OCI-LY3 (cell line): ENCODE measurements at regions not wholly inside any gene's neighbourhood (a gene's known extent, or its start where the extent isn't known, plus 50 kb on each side); places are given as distances from the start of the nearest gene placed in this dataset.

Source experiments
- H2AFZ ChIP-seq: fragments of 200-600, 300-600 bp; shearing (Covaris generic); 2 replicates; pipeline ENCODE4 v1.6.0; 2014; ENCODE audit warnings: antibody characterized with exemption, low read depth, low read length
- H3K27ac ChIP-seq: fragments of 200-600, 300-600 bp; sonication (generic); 2 replicates; pipeline ENCODE4 v1.5.1; 2014; ENCODE audit warnings: mild to moderate bottlenecking, low read length, moderate library complexity, mixed read lengths
- H3K27me3 ChIP-seq: fragments of 200-600, 300-600 bp; sonication (generic); 2 replicates; pipeline ENCODE4 v1.6.1; 2014; ENCODE audit warnings: low read depth, low read length, mixed read lengths
- H3K36me3 ChIP-seq: fragments of 200-600, 300-600 bp; sonication (generic); replicated peaks from 2 replicates; pipeline ENCODE3; 2014; ENCODE audit warnings: low read depth, low read length, mixed read lengths
- H3K4me1 ChIP-seq: fragments of 300-600, 200-600 bp; sonication (generic); 2 replicates; pipeline ENCODE4 v1.6.1; 2014; ENCODE audit warnings: low read length, mixed read lengths
- H3K4me2 ChIP-seq: fragments of 200-600, 300-600 bp; sonication (generic); 2 replicates; pipeline ENCODE4 v1.6.1; 2014; ENCODE audit warnings: low read length, mixed read lengths
- H3K4me3 ChIP-seq: fragments of 300-600, 200-600 bp; sonication (generic); 2 replicates; pipeline ENCODE4 v1.5.1; 2014; ENCODE audit warnings: antibody characterized with exemption, mild to moderate bottlenecking, low read length, moderate library complexity
- H3K79me2 ChIP-seq: fragments of 300-600, 200-600 bp; shearing (Covaris generic); 2 replicates; pipeline ENCODE4 v1.6.1; 2014; ENCODE audit warnings: mild to moderate bottlenecking, low read length, mixed read lengths
- H3K9ac ChIP-seq: fragments of 300-600, 200-600 bp; shearing (Covaris generic); 2 replicates; pipeline ENCODE4 v1.6.0; 2014; ENCODE audit warnings: mild to moderate bottlenecking, low read length, moderate library complexity
- H3K9me3 ChIP-seq: fragments of 200-600, 300-600 bp; shearing (Covaris generic); 2 replicates; pipeline ENCODE4 v1.6.1; 2014; ENCODE audit warnings: low read length, mixed read lengths; ENCODE audit not compliant: insufficient read depth
- H4K20me1 ChIP-seq: fragments of 200-600, 300-600 bp; sonication (generic); 2 replicates; pipeline ENCODE4 v1.6.1; 2016; ENCODE audit warnings: low read length, mixed read lengths; ENCODE audit not compliant: insufficient read depth
- CTCF ChIP-seq: fragments of 200-600, 300-600 bp; sonication (generic); IDR thresholded peaks from 2 replicates; pipeline ENCODE4 v1.5.1; 2014; ENCODE audit warnings: antibody characterized with exemption, low read length, low read depth
- EZH2phosphoT487 ChIP-seq: fragments of 200-600 bp; shearing (Covaris generic); IDR thresholded peaks from 2 replicates; pipeline ENCODE4 v1.6.1; 2018; ENCODE audit warnings: antibody characterized with exemption, mixed run types, low read depth

DNA sequence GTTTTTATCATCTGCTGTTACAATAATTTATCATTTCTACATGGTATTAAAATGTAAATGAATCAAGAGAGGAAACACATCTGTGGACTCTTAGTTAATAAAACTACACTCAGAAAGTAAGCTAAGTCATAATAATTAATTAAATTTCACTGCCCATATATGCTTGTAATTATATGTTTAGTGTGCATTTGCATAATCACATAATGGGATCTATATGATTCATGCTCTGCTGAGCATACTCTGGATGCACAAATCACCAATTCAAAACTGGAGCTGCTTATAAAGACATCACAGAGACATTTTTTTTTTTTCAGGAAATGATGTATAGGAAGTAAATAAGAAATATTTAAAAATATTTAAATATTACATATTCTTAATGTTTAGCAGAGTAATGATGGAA lies 151.6 kb upstream of the STEAP4 start:
- no peak overlapping the region for H3K9ac ChIP-seq
- no peaks in the 10 kb centered on the region for H3K27me3 ChIP-seq
- no peaks in the 10 kb centered on the region for H4K20me1 ChIP-seq
- no peak for TF ChIP-seq EZH2phosphoT487
- TF ChIP-seq CTCF = no peak
- H3K4me1 ChIP-seq = no peaks in the 10 kb centered on the region
- no peak overlapping the region for H3K4me2 ChIP-seq
- no peak overlapping the region for H3K27ac ChIP-seq
- H3K9me3 ChIP-seq = no peaks in the 10 kb centered on the region
- no peaks in the 10 kb centered on the region for H3K79me2 ChIP-seq
- no peak overlapping the region for H3K4me3 ChIP-seq
- H2AFZ ChIP-seq = no peak overlapping the region
- H3K36me3 ChIP-seq = no peaks in the 10 kb centered on the region

GRCh38 chr7:88457320-88457719 lies 150.6 kb upstream of the STEAP4 start:
- H3K27me3 ChIP-seq = no peaks in the 10 kb centered on the region
- no peak overlapping the region for H3K4me3 ChIP-seq
- H3K36me3 ChIP-seq = no peaks in the 10 kb centered on the region
- no peaks in the 10 kb centered on the region for H4K20me1 ChIP-seq
- H3K79me2 ChIP-seq = no peaks in the 10 kb centered on the region
- H3K4me1 ChIP-seq = no peaks in the 10 kb centered on the region
- no peak overlapping the region for H3K27ac ChIP-seq
- H3K4me2 ChIP-seq = no peak overlapping the region
- TF ChIP-seq CTCF = no peak
- TF ChIP-seq EZH2phosphoT487 = no peak
- H2AFZ ChIP-seq = no peak overlapping the region
- no peak overlapping the region for H3K9ac ChIP-seq
- no peaks in the 10 kb centered on the region for H3K9me3 ChIP-seq

DNA sequence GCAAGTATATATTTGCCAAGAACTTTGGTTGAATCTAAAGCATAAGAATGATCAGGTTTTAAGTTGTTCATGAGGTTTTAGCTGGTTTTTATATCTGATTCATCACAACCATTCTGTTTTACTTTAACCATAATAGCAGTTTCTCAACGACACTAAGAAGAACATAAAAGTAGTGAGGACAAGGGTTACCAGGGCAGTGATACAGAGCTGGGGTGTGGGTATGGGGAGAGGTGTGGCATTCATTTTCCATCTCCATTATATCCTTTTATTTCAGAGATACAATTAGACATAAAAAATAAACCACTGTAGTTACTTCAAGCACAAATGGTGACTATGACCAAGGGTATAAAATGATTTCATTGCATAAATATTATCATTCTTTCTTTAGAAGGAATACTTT lies 149.8 kb upstream of the STEAP4 start:
- H3K9me3 ChIP-seq = no peaks in the 10 kb centered on the region
- no peaks in the 10 kb centered on the region for H3K36me3 ChIP-seq
- TF ChIP-seq CTCF (no peak), EZH2phosphoT487 (no peak)
- H2AFZ ChIP-seq = no peak overlapping the region
- no peaks in the 10 kb centered on the region for H3K79me2 ChIP-seq
- H3K9ac ChIP-seq = no peak overlapping the region
- no peaks in the 10 kb centered on the region for H3K4me1 ChIP-seq
- H4K20me1 ChIP-seq = no peaks in the 10 kb centered on the region
- H3K4me2 ChIP-seq = no peak overlapping the region
- H3K4me3 ChIP-seq = no peak overlapping the region
- no peak overlapping the region for H3K27ac ChIP-seq
- H3K27me3 ChIP-seq = no peaks in the 10 kb centered on the region

GRCh38 chr7:88455696-88456095 lies 149.0 kb upstream of the STEAP4 start:
- no peaks in the 10 kb centered on the region for H3K27me3 ChIP-seq
- H3K9me3 ChIP-seq = no peaks in the 10 kb centered on the region
- H2AFZ ChIP-seq = no peak overlapping the region
- no peaks in the 10 kb centered on the region for H4K20me1 ChIP-seq
- no peak overlapping the region for H3K27ac ChIP-seq
- H3K4me3 ChIP-seq = no peak overlapping the region
- no peak overlapping the region for H3K4me2 ChIP-seq
- no peak for TF ChIP-seq CTCF
- no peak for TF ChIP-seq EZH2phosphoT487
- no peaks in the 10 kb centered on the region for H3K36me3 ChIP-seq
- no peak overlapping the region for H3K9ac ChIP-seq
- H3K79me2 ChIP-seq = no peaks in the 10 kb centered on the region
- H3K4me1 ChIP-seq = no peaks in the 10 kb centered on the region
